K562 (cell line): ENCODE measurements at regions not wholly inside any gene's neighbourhood (a gene's known extent, or its start where the extent isn't known, plus 50 kb on each side); places are given as distances from the start of the nearest gene placed in this dataset.

Experiments
- ETV6 ChIP-seq, 3 experiments: fragments of 150-350 bp in 1 of 3; sonication (generic) in 1 of 3; formaldehyde crosslinking in 1 of 3; IDR thresholded peaks; 2 replicates each; pipeline versions ENCODE4 v1.6.1 to v1.8.0; 2014 to 2022; ENCODE audit warnings: borderline replicate concordance in 2 of 3, low read depth in 2 of 3, antibody characterized with exemption in 1 of 3, low read length in 1 of 3, mild to moderate bottlenecking in 1 of 3, missing genetic modification reagents in 1 of 3
- PML ChIP-seq: IDR thresholded peaks from 2 replicates; pipeline ENCODE4 v1.6.1; 2012; ENCODE audit warnings: low read length, inconsistent platforms
- RAD21 ChIP-seq, 2 experiments: fragments of 250-450 bp in 1 of 2; fragments of 450-650 bp in 1 of 2; sonication (Bioruptor Pico) in 1 of 2; formaldehyde crosslinking in 1 of 2; IDR thresholded peaks in 1 of 2; conservative IDR thresholded peaks in 1 of 2; 2 replicates each; pipeline versions ENCODE4 v1.4.0 to v1.8.0; 2020 to 2022; ENCODE audit warnings: mild to moderate bottlenecking in 2 of 2, moderate library complexity in 1 of 2
- SETDB1 ChIP-seq: IDR thresholded peaks from one replicate; pipeline ENCODE4 v1.6.1; 2012; ENCODE audit warnings: low read length, control low read depth, inconsistent platforms
- SP2 ChIP-seq: IDR thresholded peaks from 2 replicates; pipeline ENCODE4 v1.6.1; 2011; ENCODE audit warnings: mild to moderate bottlenecking, low read depth, low read length, moderate library complexity; ENCODE audit not compliant: poor library complexity, severe bottlenecking; ENCODE audit errors: extremely low read depth
- SUPT5H ChIP-seq: fragments of 450-650 bp; IDR thresholded peaks from 2 replicates; pipeline ENCODE4 v1.6.1; 2016
- ZNF589 ChIP-seq: fragments of 200-800 bp; sonication (Bioruptor generic); IDR thresholded peaks from 2 replicates; pipeline ENCODE4 v1.6.1; 2016; ENCODE audit warnings: low read depth, missing genetic modification characterization, missing compliant biosample characterization
- TF ChIP-seq, protein P1 (sequence below), 3 experiments: IDR thresholded peaks in 2 of 3; conservative IDR thresholded peaks in 1 of 3; 2 replicates each; pipeline ENCODE4 v1.5.1; 2011 to 2012; ENCODE audit warnings: low read length in 3 of 3, mild to moderate bottlenecking in 3 of 3, control low read depth in 2 of 3, improper control_type of control experiment in 1 of 3, inconsistent platforms in 1 of 3, low read depth in 1 of 3, mixed read lengths in 1 of 3, moderate library complexity in 1 of 3; ENCODE audit not compliant: insufficient read depth in 2 of 3
- TF ChIP-seq, protein P2 (sequence below): fragments of 450-650 bp; formaldehyde crosslinking; IDR thresholded peaks from 2 replicates; pipeline ENCODE4 v1.4.0; 2022; ENCODE audit warnings: missing genetic modification characterization
- TF ChIP-seq, protein P3 (sequence below): sonication (generic); formaldehyde crosslinking; IDR thresholded peaks from 2 replicates; pipeline ENCODE4 v1.9.0; 2022; ENCODE audit warnings: mild to moderate bottlenecking, missing genetic modification reagents

GRCh38 chr14:42095155-42095554 lies 488.5 kb downstream of the LRFN5 start:
- TF ChIP-seq, protein P1, sequence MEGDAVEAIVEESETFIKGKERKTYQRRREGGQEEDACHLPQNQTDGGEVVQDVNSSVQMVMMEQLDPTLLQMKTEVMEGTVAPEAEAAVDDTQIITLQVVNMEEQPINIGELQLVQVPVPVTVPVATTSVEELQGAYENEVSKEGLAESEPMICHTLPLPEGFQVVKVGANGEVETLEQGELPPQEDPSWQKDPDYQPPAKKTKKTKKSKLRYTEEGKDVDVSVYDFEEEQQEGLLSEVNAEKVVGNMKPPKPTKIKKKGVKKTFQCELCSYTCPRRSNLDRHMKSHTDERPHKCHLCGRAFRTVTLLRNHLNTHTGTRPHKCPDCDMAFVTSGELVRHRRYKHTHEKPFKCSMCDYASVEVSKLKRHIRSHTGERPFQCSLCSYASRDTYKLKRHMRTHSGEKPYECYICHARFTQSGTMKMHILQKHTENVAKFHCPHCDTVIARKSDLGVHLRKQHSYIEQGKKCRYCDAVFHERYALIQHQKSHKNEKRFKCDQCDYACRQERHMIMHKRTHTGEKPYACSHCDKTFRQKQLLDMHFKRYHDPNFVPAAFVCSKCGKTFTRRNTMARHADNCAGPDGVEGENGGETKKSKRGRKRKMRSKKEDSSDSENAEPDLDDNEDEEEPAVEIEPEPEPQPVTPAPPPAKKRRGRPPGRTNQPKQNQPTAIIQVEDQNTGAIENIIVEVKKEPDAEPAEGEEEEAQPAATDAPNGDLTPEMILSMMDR (IDR thresholded peaks at IDR 0.05 in 2 of 3, conservative IDR thresholded peaks at IDR 0.05 in 1 of 3; ENCODE audit: insufficient read depth in 2 of 3, low read depth in 1 of 3, low read length in 3 of 3): no peak
- TF ChIP-seq, protein P2, sequence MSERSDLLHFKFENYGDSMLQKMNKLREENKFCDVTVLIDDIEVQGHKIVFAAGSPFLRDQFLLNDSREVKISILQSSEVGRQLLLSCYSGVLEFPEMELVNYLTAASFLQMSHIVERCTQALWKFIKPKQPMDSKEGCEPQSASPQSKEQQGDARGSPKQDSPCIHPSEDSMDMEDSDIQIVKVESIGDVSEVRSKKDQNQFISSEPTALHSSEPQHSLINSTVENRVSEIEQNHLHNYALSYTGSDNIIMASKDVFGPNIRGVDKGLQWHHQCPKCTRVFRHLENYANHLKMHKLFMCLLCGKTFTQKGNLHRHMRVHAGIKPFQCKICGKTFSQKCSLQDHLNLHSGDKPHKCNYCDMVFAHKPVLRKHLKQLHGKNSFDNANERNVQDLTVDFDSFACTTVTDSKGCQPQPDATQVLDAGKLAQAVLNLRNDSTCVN (CRISPR knock-in tag): no peak
- TF ChIP-seq ZNF589 (CRISPR knock-in tag) (no peak), SETDB1 (no peak), SP2 (no peak), SUPT5H (no peak), PML (no peak), ETV6 (IDR thresholded peaks at IDR 0.05; ENCODE audit: borderline replicate concordance in 1 of 2, low read depth in 2 of 2, low read length in 1 of 2) (no peak), ETV6 (CRISPR knock-in tag; IDR thresholded peaks at IDR 0.05; ENCODE audit: borderline replicate concordance) (no peak), RAD21 (CRISPR knock-in tag; conservative IDR thresholded peaks at IDR 0.05 in 1 of 2, IDR thresholded peaks at IDR 0.05 in 1 of 2) (no peak)
- TF ChIP-seq, protein P3, sequence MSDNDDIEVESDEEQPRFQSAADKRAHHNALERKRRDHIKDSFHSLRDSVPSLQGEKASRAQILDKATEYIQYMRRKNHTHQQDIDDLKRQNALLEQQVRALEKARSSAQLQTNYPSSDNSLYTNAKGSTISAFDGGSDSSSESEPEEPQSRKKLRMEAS: no peak
